SK-N-SH (cell line): ENCODE measurements at regions not wholly inside any gene's neighbourhood (a gene's known extent, or its start where the extent isn't known, plus 50 kb on each side); places are given as distances from the start of the nearest gene placed in this dataset.

Experiments used
- CTCF ChIA-PET: fragments of 300-600, 350-600 bp; formaldehyde crosslinking; extraction: SDS; loops from one replicate; lab custom pipeline; 2021; lab: Yijun Ruan, JAX
- POLR2A ChIA-PET: fragments of 350-600 bp; sonication (Branson Sonifier 250); formaldehyde crosslinking; extraction: SDS; loops from one replicate; lab custom pipeline; 2020; ENCODE audit warnings: antibody characterized with exemption, inconsistent platforms; lab: Yijun Ruan, JAX
- DNase-seq: peaks from one replicate; pipeline ENCODE4 v3.0.0; 2012
- H2AFZ ChIP-seq: fragments of 200-600 bp; sonication (generic); 2 replicates; pipeline ENCODE4 v1.8.1; 2016; ENCODE audit warnings: antibody characterized with exemption, mild to moderate bottlenecking, low read depth
- H3F3A ChIP-seq: fragments of 200-600 bp; sonication (generic); replicated peaks from 2 replicates; pipeline ENCODE3; 2016; ENCODE audit warnings: antibody characterized with exemption, mild to moderate bottlenecking; ENCODE audit not compliant: insufficient read depth
- H3K27ac ChIP-seq, 2 experiments: fragments of 200-500 bp in 1 of 2; fragments of 200-600 bp in 1 of 2; sonication (Bioruptor generic) in 1 of 2; sonication (generic), shearing (Covaris generic) in 1 of 2; 2 replicates each; pipeline versions ENCODE4 v1.5.1 to v1.6.1; 2014 to 2016; ENCODE audit warnings: low read depth in 2 of 2, inconsistent platforms in 1 of 2, low read length in 1 of 2, mild to moderate bottlenecking in 1 of 2, mixed read lengths in 1 of 2
- H3K27me3 ChIP-seq: fragments of 200-600 bp; sonication (generic), shearing (Covaris generic); 2 replicates; pipeline ENCODE4 v1.6.1; 2016; ENCODE audit warnings: mixed run types; ENCODE audit not compliant: insufficient read depth
- H3K36me3 ChIP-seq, 2 experiments: fragments of 200-500 bp in 1 of 2; fragments of 200-600 bp in 1 of 2; sonication (Bioruptor generic) in 1 of 2; sonication (generic) in 1 of 2; replicated peaks in 1 of 2; 2 replicates each; pipeline versions ENCODE3 to v1.5.1; 2014 to 2016; ENCODE audit warnings: low read length in 1 of 2, mild to moderate bottlenecking in 1 of 2; ENCODE audit not compliant: insufficient read depth in 2 of 2, control insufficient read depth in 1 of 2
- H3K4me1 ChIP-seq, 2 experiments: fragments of 200-500 bp in 1 of 2; fragments of 200-600 bp in 1 of 2; sonication (Bioruptor generic) in 1 of 2; sonication (generic), shearing (Covaris generic) in 1 of 2; 2 replicates each; pipeline versions ENCODE4 v1.5.1 to v1.6.1; 2014 to 2016; ENCODE audit warnings: low read depth in 1 of 2, low read length in 1 of 2, mixed run types in 1 of 2; ENCODE audit not compliant: insufficient read depth in 2 of 2, control insufficient read depth in 1 of 2
- H3K4me2 ChIP-seq: fragments of 200-600 bp; sonication (generic), shearing (Covaris generic); 2 replicates; pipeline ENCODE4 v1.6.1; 2017; ENCODE audit warnings: mixed run types
- H3K4me3 ChIP-seq, 2 experiments: fragments of 200-500 bp in 1 of 2; fragments of 200-600 bp in 1 of 2; sonication (Bioruptor generic) in 1 of 2; sonication (generic), shearing (Covaris generic) in 1 of 2; 2 replicates each; pipeline versions ENCODE4 v1.5.1 to v1.8.1; 2014 to 2016; ENCODE audit warnings: low read depth in 2 of 2, inconsistent platforms in 1 of 2, low read length in 1 of 2, mild to moderate bottlenecking in 1 of 2, mixed read lengths in 1 of 2, moderate library complexity in 1 of 2
- H3K79me2 ChIP-seq: fragments of 200-600 bp; sonication (generic); 2 replicates; pipeline ENCODE4 v1.8.1; 2017; ENCODE audit warnings: mild to moderate bottlenecking; ENCODE audit not compliant: insufficient read depth
- H3K9ac ChIP-seq: fragments of 200-600 bp; sonication (generic); 2 replicates; pipeline ENCODE4 v1.6.1; 2017; ENCODE audit warnings: mixed run types
- H3K9me2 ChIP-seq: fragments of 200-600 bp; sonication (generic); 2 replicates; pipeline ENCODE4 v1.6.1; 2017; ENCODE audit warnings: mixed run types
- H3K9me3 ChIP-seq: fragments of 200-600 bp; sonication (generic); 2 replicates; pipeline ENCODE4 v1.6.1; 2017; ENCODE audit warnings: mixed run types, mild to moderate bottlenecking, moderate library complexity
- H4K20me1 ChIP-seq: fragments of 200-600 bp; sonication (generic); 2 replicates; pipeline ENCODE4 v1.6.1; 2017; ENCODE audit warnings: mild to moderate bottlenecking, mixed run types; ENCODE audit not compliant: insufficient read depth
- CHD2 ChIP-seq: fragments of 150-350 bp; IDR thresholded peaks from 2 replicates; pipeline ENCODE4 v1.6.1; 2018; ENCODE audit warnings: low read length; ENCODE audit not compliant: partially characterized antibody
- EP300 ChIP-seq, 2 experiments: IDR thresholded peaks; 2 replicates each; pipeline versions ENCODE4 v1.4.0 to v1.6.1; 2012; ENCODE audit warnings: borderline replicate concordance in 1 of 2, low read depth in 1 of 2, low read length in 1 of 2
- FOSL2 ChIP-seq: IDR thresholded peaks from 2 replicates; pipeline ENCODE4 v1.4.0; 2012; ENCODE audit warnings: low read depth, mild to moderate bottlenecking, moderate library complexity, borderline replicate concordance
- FOXJ3 ChIP-seq: sonication (generic); formaldehyde crosslinking; IDR thresholded peaks from 2 replicates; pipeline ENCODE4 v1.5.1; 2020; ENCODE audit warnings: mild to moderate bottlenecking, missing genetic modification reagents
- FOXM1 ChIP-seq: IDR thresholded peaks from 2 replicates; pipeline ENCODE4 v1.4.0; 2012; ENCODE audit warnings: low read depth, mild to moderate bottlenecking
- GABPA ChIP-seq: IDR thresholded peaks from 2 replicates; pipeline ENCODE4 v1.4.0; 2012; ENCODE audit warnings: low read depth, mild to moderate bottlenecking
- GATA2 ChIP-seq: sonication (generic); formaldehyde crosslinking; IDR thresholded peaks from 2 replicates; pipeline ENCODE4 v1.5.0; 2020; ENCODE audit warnings: mild to moderate bottlenecking, missing genetic modification reagents
- MEF2A ChIP-seq: IDR thresholded peaks from 2 replicates; pipeline ENCODE4 v1.4.0; 2012; ENCODE audit warnings: low read depth, borderline replicate concordance
- RAD21 ChIP-seq: IDR thresholded peaks from 2 replicates; pipeline ENCODE4 v1.6.1; 2012; ENCODE audit warnings: mild to moderate bottlenecking, low read length
- RCOR1 ChIP-seq: fragments of 150-350 bp; IDR thresholded peaks from 2 replicates; pipeline ENCODE4 v1.6.1; 2017; ENCODE audit warnings: antibody characterized with exemption, low read length
- RXRA ChIP-seq: IDR thresholded peaks from 2 replicates; pipeline ENCODE4 v1.4.0; 2012; ENCODE audit warnings: low read depth, mild to moderate bottlenecking, borderline replicate concordance
- TAF1 ChIP-seq: IDR thresholded peaks from 2 replicates; pipeline ENCODE4 v1.6.1; 2012; ENCODE audit warnings: low read depth, mild to moderate bottlenecking, low read length, moderate library complexity, borderline replicate concordance
- TCF12 ChIP-seq: IDR thresholded peaks from 2 replicates; pipeline ENCODE4 v1.4.0; 2012
- TEAD4 ChIP-seq: IDR thresholded peaks from 2 replicates; pipeline ENCODE4 v1.4.0; 2012; ENCODE audit warnings: mild to moderate bottlenecking, borderline replicate concordance; ENCODE audit not compliant: insufficient read depth
- WGBS: methylation state at CpG from one replicate; pipeline ENCODE4 v1.1.6; 2017; ENCODE audit warnings: low lambda C conversion rate; 5-methylcytosine and 5-hydroxymethylcytosine counted together
- TF ChIP-seq, protein P1 (sequence below): IDR thresholded peaks from 2 replicates; pipeline ENCODE4 v1.6.1; 2012; ENCODE audit warnings: mild to moderate bottlenecking, low read depth, low read length, moderate library complexity
- TF ChIP-seq, protein P2 (sequence below): IDR thresholded peaks from 2 replicates; pipeline ENCODE4; 2012
- TF ChIP-seq, protein P3 (sequence below): IDR thresholded peaks from 2 replicates; pipeline ENCODE4 v1.4.0; 2012; ENCODE audit warnings: low read depth
- TF ChIP-seq, protein P4 (sequence below): fragments of 200-600 bp; sonication (generic); IDR thresholded peaks from 2 replicates; pipeline ENCODE4 v1.6.1; 2017; ENCODE audit warnings: antibody characterized with exemption, mild to moderate bottlenecking, moderate library complexity
- TF ChIP-seq, protein P5 (sequence below): IDR thresholded peaks from 2 replicates; pipeline ENCODE4 v1.4.0; 2012; ENCODE audit warnings: low read depth, borderline replicate concordance

DNA sequence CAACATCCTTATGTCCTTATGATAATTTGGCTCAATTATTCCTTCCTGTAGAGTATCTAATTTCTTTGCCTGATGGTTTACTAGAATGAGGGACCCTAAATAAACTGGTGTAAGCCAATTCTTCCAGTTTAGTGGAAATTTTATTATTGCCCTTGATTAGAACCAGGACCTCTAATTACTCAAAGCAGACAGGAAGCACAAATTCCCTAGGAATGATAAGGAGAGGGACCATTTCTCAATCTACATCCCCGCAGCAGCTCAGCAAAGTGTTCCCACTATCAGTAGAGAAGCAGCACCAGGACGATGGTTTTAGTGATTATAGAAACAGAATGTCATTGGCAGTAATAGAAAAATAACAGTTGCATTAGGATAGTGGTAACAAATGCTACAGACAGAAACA, 97.1 kb downstream of the PLPPR4 start:
- TF ChIP-seq RAD21 (peak; percentile 48), EP300 (IDR thresholded peaks at IDR 0.05; ENCODE audit: borderline replicate concordance in 1 of 2, low read depth in 1 of 2, low read length in 1 of 2) (peak in 1 of 2 experiments; percentile 98; a peak in 2 of 4 replicates), RCOR1 (peak; percentile 92), TEAD4 (peak; percentile 55), TCF12 (peak; percentile 65), FOXJ3 (CRISPR knock-in tag) (peak; percentile 94), FOXM1 (no peak), CHD2 (peak; percentile 76), GATA2 (CRISPR knock-in tag) (peak; percentile 87), MEF2A (no peak)
- TF ChIP-seq, protein P1, sequence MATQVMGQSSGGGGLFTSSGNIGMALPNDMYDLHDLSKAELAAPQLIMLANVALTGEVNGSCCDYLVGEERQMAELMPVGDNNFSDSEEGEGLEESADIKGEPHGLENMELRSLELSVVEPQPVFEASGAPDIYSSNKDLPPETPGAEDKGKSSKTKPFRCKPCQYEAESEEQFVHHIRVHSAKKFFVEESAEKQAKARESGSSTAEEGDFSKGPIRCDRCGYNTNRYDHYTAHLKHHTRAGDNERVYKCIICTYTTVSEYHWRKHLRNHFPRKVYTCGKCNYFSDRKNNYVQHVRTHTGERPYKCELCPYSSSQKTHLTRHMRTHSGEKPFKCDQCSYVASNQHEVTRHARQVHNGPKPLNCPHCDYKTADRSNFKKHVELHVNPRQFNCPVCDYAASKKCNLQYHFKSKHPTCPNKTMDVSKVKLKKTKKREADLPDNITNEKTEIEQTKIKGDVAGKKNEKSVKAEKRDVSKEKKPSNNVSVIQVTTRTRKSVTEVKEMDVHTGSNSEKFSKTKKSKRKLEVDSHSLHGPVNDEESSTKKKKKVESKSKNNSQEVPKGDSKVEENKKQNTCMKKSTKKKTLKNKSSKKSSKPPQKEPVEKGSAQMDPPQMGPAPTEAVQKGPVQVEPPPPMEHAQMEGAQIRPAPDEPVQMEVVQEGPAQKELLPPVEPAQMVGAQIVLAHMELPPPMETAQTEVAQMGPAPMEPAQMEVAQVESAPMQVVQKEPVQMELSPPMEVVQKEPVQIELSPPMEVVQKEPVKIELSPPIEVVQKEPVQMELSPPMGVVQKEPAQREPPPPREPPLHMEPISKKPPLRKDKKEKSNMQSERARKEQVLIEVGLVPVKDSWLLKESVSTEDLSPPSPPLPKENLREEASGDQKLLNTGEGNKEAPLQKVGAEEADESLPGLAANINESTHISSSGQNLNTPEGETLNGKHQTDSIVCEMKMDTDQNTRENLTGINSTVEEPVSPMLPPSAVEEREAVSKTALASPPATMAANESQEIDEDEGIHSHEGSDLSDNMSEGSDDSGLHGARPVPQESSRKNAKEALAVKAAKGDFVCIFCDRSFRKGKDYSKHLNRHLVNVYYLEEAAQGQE = no peak
- TF ChIP-seq, protein P2, sequence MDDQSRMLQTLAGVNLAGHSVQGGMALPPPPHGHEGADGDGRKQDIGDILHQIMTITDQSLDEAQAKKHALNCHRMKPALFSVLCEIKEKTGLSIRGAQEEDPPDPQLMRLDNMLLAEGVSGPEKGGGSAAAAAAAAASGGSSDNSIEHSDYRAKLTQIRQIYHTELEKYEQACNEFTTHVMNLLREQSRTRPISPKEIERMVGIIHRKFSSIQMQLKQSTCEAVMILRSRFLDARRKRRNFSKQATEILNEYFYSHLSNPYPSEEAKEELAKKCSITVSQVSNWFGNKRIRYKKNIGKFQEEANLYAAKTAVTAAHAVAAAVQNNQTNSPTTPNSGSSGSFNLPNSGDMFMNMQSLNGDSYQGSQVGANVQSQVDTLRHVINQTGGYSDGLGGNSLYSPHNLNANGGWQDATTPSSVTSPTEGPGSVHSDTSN = 0 out of 2 replicates have a peak, but pooled peaks have one; percentile 12
- Histone ChIP-seq H3K9me3 (no peaks in the 10 kb centered on the region), H3K27me3 (no peaks in the 10 kb centered on the region), H2AFZ (no peak overlapping the region), H3K4me1 (peaks cover 0 to 21% of the 10 kb centered on the region in 2 experiments; a peak in 2 of 4 replicates), H3K4me3 (no peak overlapping the region), H3K79me2 (no peaks in the 10 kb centered on the region), H3K9ac (no peak overlapping the region), H3F3A (no peaks in the 10 kb centered on the region), H3K27ac (peak overlapping the region in 1 of 2 experiments; percentile 97; a peak in 2 of 4 replicates), H3K4me2 (no peak overlapping the region), H3K9me2 (no peaks in the 10 kb centered on the region), H3K36me3 (no peaks in the 10 kb centered on the region), H4K20me1 (no peaks in the 10 kb centered on the region)
- 7% methylated on average over 2 of the region's 2 CpGs for WGBS
- peak; percentile 48 for DNase-seq
- CTCF ChIA-PET = interaction anchor here (0.9 to 2.1 kb wide), 3 partner anchors 104 to 180 kb away, joined by 3 to 6 read pairs (median 3); no protein-coding TSS in a partner anchor
- POLR2A ChIA-PET = no interaction called here

DNA sequence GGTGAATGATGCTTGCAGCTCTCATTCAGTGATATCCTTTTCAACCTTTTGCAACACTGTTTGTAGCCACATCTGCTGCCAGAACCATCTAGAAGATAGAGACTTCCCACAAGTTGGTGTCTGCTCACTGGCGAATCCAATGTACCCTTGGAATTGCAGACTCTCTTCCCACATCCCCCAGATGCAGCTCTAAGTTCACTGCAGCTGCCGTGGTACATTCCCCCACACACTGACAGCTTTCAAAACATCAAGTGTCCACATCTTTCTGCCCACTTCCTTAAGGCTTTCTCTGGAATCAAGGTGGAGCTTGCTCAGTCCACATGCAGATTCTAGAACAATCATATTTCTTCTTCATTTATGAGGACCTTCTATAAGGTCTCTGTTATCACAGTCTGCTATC, 99.2 kb downstream of the PLPPR4 start:
- Histone ChIP-seq H3K9me3 (no peaks in the 10 kb centered on the region), H3F3A (no peaks in the 10 kb centered on the region), H3K27me3 (no peaks in the 10 kb centered on the region), H3K9me2 (no peaks in the 10 kb centered on the region), H3K4me1 (peaks cover 0 to 21% of the 10 kb centered on the region in 2 experiments; a peak in 2 of 4 replicates), H3K79me2 (no peaks in the 10 kb centered on the region), H3K27ac (peak overlapping the region in 1 of 2 experiments; percentile 44; a peak in 2 of 4 replicates), H3K36me3 (no peaks in the 10 kb centered on the region), H3K4me3 (no peak overlapping the region), H3K9ac (no peak overlapping the region), H3K4me2 (no peak overlapping the region), H4K20me1 (no peaks in the 10 kb centered on the region), H2AFZ (no peak overlapping the region)
- no peak for DNase-seq
- ChIA-PET POLR2A (no interaction called here), CTCF (interaction anchor here (2.1 kb wide), 1 partner anchor 117 kb away, joined by 7 read pairs; no protein-coding TSS in a partner anchor)
- 45% methylated on average over 2 of the region's 2 CpGs for WGBS
- TF ChIP-seq, protein P3, sequence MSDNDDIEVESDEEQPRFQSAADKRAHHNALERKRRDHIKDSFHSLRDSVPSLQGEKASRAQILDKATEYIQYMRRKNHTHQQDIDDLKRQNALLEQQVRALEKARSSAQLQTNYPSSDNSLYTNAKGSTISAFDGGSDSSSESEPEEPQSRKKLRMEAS = no peak
- TF ChIP-seq, protein P4, sequence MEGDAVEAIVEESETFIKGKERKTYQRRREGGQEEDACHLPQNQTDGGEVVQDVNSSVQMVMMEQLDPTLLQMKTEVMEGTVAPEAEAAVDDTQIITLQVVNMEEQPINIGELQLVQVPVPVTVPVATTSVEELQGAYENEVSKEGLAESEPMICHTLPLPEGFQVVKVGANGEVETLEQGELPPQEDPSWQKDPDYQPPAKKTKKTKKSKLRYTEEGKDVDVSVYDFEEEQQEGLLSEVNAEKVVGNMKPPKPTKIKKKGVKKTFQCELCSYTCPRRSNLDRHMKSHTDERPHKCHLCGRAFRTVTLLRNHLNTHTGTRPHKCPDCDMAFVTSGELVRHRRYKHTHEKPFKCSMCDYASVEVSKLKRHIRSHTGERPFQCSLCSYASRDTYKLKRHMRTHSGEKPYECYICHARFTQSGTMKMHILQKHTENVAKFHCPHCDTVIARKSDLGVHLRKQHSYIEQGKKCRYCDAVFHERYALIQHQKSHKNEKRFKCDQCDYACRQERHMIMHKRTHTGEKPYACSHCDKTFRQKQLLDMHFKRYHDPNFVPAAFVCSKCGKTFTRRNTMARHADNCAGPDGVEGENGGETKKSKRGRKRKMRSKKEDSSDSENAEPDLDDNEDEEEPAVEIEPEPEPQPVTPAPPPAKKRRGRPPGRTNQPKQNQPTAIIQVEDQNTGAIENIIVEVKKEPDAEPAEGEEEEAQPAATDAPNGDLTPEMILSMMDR = no peak
- TF ChIP-seq TAF1 (no peak), RXRA (no peak), FOSL2 (no peak), GABPA (no peak), MEF2A (no peak), EP300 (IDR thresholded peaks at IDR 0.05; ENCODE audit: borderline replicate concordance in 1 of 2, low read depth in 1 of 2, low read length in 1 of 2) (no peak)
- TF ChIP-seq, protein P5, sequence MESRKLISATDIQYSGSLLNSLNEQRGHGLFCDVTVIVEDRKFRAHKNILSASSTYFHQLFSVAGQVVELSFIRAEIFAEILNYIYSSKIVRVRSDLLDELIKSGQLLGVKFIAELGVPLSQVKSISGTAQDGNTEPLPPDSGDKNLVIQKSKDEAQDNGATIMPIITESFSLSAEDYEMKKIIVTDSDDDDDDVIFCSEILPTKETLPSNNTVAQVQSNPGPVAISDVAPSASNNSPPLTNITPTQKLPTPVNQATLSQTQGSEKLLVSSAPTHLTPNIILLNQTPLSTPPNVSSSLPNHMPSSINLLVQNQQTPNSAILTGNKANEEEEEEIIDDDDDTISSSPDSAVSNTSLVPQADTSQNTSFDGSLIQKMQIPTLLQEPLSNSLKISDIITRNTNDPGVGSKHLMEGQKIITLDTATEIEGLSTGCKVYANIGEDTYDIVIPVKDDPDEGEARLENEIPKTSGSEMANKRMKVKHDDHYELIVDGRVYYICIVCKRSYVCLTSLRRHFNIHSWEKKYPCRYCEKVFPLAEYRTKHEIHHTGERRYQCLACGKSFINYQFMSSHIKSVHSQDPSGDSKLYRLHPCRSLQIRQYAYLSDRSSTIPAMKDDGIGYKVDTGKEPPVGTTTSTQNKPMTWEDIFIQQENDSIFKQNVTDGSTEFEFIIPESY = no peak
